Stimulated activated memory B cell treated with anti-CD40 and anti-IgM and Interleukin-4, amounts not matched to agents 10 μg/mL and 1 μg/mL and 100 μg/mL, for 72 hours (primary cell): ENCODE measurements at regions not wholly inside any gene's neighbourhood (a gene's known extent, or its start where the extent isn't known, plus 50 kb on each side); places are given as distances from the start of the nearest gene placed in this dataset.
"Not testable (repeated sequence)": the region's sequence is repeated elsewhere in the genome, so short reads cannot be mapped to it uniquely, and the experiment has no call there.

Source experiments
- ATAC-seq: fragments of 150-1000 bp; cut with Tn5 transposase; 2 replicates; pipeline ENCODE4 v1.10.0; 2021
- H3K27ac Mint-ChIP-seq: one replicate; pipeline ENCODE4 v1.8.0; 2022; ENCODE audit warnings: mild to moderate bottlenecking, mixed read lengths
- H3K27me3 Mint-ChIP-seq: one replicate; pipeline ENCODE4 v1.8.0; 2022; ENCODE audit warnings: mixed read lengths
- H3K36me3 Mint-ChIP-seq: one replicate; pipeline ENCODE4 v1.8.0; 2022; ENCODE audit warnings: mixed read lengths
- H3K4me1 Mint-ChIP-seq: one replicate; pipeline ENCODE4 v1.8.0; 2022; ENCODE audit warnings: mixed read lengths
- H3K4me3 Mint-ChIP-seq: one replicate; pipeline ENCODE4 v1.8.0; 2022; ENCODE audit warnings: mild to moderate bottlenecking, moderate library complexity, mixed read lengths
- H3K9me3 Mint-ChIP-seq: one replicate; pipeline ENCODE4 v1.8.0; 2022; ENCODE audit warnings: mixed read lengths

GRCh38 chr13:19055611-19056010, 126.0 kb downstream of the TUBA3C start:
- no peak overlapping the region for H3K4me3 Mint-ChIP-seq
- ATAC-seq: no peak
- no peaks in the 10 kb centered on the region for H3K27me3 Mint-ChIP-seq
- H3K9me3 Mint-ChIP-seq: peaks cover 7% of the 10 kb centered on the region
- H3K4me1 Mint-ChIP-seq: no peaks in the 10 kb centered on the region
- H3K27ac Mint-ChIP-seq: no peak overlapping the region
- no peaks in the 10 kb centered on the region for H3K36me3 Mint-ChIP-seq

DNA sequence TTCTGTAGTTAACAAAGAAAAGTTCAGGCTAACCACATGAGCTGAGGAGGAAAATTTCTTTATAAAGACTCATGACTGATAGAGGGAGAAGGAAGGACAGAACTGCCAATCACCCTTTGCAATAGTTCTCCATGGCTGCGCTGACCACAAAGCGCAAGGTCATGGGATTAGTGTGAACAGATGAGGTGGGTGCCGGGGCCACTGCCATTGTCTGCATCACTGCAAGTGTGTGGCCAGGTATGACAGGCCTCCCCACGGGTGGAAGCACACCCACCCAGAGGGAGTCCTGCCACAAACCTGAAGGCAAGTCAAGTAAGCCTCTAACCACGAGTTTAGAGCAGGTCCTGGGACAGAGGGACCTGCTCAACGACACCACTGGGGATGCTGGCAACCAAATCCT, 128.1 kb downstream of the TUBA3C start:
- Mint-ChIP-seq H3K27me3 (no peaks in the 10 kb centered on the region), H3K9me3 (peaks cover 7% of the 10 kb centered on the region), H3K27ac (no peak overlapping the region), H3K4me3 (no peak overlapping the region), H3K4me1 (no peaks in the 10 kb centered on the region), H3K36me3 (no peaks in the 10 kb centered on the region)
- no peak for ATAC-seq

- no peak for ATAC-seq
- Mint-ChIP-seq H3K9me3 (peaks cover 7% of the 10 kb centered on the region), H3K4me3 (no peak overlapping the region), H3K27ac (no peak overlapping the region), H3K27me3 (no peaks in the 10 kb centered on the region), H3K36me3 (no peaks in the 10 kb centered on the region), H3K4me1 (no peaks in the 10 kb centered on the region)
These were observed 128.7 kb downstream of the TUBA3C start for GRCh38 chr13:19052931-19053330.

DNA sequence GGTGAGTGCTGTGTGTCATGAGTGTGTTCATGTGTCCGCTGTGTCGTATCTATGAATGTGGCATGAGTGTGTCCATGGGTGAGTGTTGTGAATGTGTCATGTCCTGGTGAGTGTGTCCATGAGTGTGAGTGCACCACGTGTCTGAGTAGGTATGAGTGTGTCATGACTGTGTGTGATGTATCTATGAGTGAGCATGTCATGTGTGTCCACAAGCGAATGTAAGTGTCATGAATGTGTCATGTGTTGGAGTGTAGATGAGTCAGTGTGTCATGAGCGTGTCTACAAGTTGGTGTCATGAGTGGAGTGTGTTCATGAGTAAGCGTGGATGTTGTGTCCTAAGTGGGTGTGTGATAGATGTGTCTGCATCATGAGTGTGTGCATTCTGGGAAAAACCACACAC, 129.4 kb downstream of the TUBA3C start:
- H3K36me3 Mint-ChIP-seq: no peaks in the 10 kb centered on the region
- H3K27ac Mint-ChIP-seq: no peak overlapping the region
- H3K4me3 Mint-ChIP-seq: no peak overlapping the region
- ATAC-seq: no peak
- H3K9me3 Mint-ChIP-seq: peaks cover 7% of the 10 kb centered on the region
- H3K4me1 Mint-ChIP-seq: no peaks in the 10 kb centered on the region
- H3K27me3 Mint-ChIP-seq: no peaks in the 10 kb centered on the region

- Mint-ChIP-seq H3K4me3 (no peak overlapping the region), H3K4me1 (no peaks in the 10 kb centered on the region), H3K27me3 (no peaks in the 10 kb centered on the region), H3K27ac (no peak overlapping the region), H3K36me3 (no peaks in the 10 kb centered on the region), H3K9me3 (peaks cover 7% of the 10 kb centered on the region)
- ATAC-seq: no peak
These were observed 130.7 kb downstream of the TUBA3C start for GRCh38 chr13:19050901-19051300.

- H3K27ac Mint-ChIP-seq, H3K9me3 Mint-ChIP-seq, H3K4me1 Mint-ChIP-seq, H3K27me3 Mint-ChIP-seq, H3K4me3 Mint-ChIP-seq, ATAC-seq, H3K36me3 Mint-ChIP-seq: not testable (repeated sequence)
These were observed 132.0 kb downstream of the TUBA3C start for GRCh38 chr13:19049624-19050023.

DNA sequence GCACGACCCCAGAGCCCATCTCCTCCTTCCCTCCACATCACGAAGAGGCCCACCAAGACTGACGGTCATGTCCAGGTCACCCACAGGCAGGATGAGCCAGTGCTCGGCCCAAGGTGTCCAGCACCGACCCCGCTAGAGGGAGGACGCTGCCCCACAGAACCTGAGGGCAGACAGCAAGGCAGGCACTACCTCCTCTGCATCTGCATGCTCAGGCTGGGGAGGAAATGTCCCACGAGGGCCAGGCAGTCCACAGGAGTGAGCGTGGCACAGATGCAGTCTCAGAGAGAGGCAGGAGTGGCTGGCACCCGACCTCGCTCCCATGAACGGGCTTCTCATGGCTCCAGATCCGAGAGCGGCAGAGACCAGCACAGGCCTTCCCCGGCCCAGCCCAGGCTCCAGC, 133.2 kb downstream of the TUBA3C start:
- peaks cover 7% of the 10 kb centered on the region for H3K9me3 Mint-ChIP-seq
- no peak overlapping the region for H3K27ac Mint-ChIP-seq
- no peaks in the 10 kb centered on the region for H3K27me3 Mint-ChIP-seq
- ATAC-seq: no peak
- H3K4me3 Mint-ChIP-seq: no peak overlapping the region
- no peaks in the 10 kb centered on the region for H3K36me3 Mint-ChIP-seq
- no peaks in the 10 kb centered on the region for H3K4me1 Mint-ChIP-seq

DNA sequence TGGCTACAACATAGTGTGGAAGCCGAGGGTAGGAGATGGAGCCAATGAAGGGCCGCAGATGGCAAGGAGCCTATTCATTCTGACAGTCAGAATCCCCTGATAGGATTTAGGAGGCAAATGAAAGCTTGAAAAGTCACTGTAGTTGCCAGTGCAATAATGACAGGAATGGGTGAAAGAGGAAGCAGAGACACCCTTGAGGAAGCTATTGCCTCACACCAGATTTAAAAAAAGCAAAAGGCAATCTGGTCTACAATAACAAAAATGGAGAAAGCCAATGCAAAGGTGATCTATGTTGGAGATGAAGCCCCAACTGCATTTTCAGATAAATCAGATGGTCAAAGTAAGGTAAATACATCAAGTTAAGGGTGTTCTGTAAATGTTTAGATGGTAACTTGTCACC, 158.5 kb downstream of the TUBA3C start:
- H3K4me1 Mint-ChIP-seq: no peaks in the 10 kb centered on the region
- H3K9me3 Mint-ChIP-seq: no peaks in the 10 kb centered on the region
- no peaks in the 10 kb centered on the region for H3K36me3 Mint-ChIP-seq
- H3K27me3 Mint-ChIP-seq: no peaks in the 10 kb centered on the region
- no peak overlapping the region for H3K4me3 Mint-ChIP-seq
- ATAC-seq: no peak
- H3K27ac Mint-ChIP-seq: no peak overlapping the region

DNA sequence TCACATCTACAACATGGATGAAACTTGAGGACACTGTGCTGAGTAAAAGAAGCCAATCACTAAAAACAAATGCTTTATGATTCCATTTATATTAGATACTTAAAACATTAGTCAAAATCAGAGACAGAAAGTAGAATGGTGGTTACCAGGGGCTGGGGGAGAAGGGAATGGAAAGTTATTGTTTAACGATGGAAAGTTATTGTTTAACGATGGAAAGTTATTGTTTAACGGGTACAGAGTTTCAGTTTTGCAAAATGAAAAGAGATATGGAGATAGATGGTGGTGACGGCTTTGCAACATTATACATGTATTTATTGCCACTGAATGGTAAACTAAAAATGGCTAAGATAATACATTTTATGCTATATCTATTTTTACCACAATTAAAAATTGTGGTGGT, 160.6 kb downstream of the TUBA3C start:
- H3K27ac Mint-ChIP-seq: no peak overlapping the region
- H3K4me1 Mint-ChIP-seq: no peaks in the 10 kb centered on the region
- no peaks in the 10 kb centered on the region for H3K36me3 Mint-ChIP-seq
- H3K4me3 Mint-ChIP-seq: no peak overlapping the region
- H3K27me3 Mint-ChIP-seq: no peaks in the 10 kb centered on the region
- H3K9me3 Mint-ChIP-seq: no peaks in the 10 kb centered on the region
- ATAC-seq: no peak

DNA sequence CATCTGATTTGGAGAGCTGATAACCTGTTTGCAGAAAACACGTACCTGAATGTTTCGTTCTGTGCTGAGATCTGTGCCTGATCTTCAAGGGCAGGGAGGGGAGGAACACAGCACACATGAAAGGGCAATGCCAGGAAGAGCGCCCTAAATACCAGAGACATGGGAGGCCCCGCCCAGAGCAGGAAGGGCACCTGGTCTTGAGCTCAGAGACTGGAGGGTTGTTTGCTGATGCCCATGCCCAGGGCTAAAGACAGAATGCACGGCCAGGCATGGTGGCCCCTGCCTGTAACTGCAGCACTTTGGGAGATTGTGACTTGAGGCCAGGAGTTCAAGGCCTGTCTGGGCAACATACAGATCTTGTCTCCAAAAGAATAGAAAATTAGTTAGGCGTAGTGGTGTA, 183.2 kb downstream of the TUBA3C start:
- H3K4me3 Mint-ChIP-seq: no peak overlapping the region
- no peaks in the 10 kb centered on the region for H3K27me3 Mint-ChIP-seq
- H3K36me3 Mint-ChIP-seq: no peaks in the 10 kb centered on the region
- ATAC-seq: peak; percentile 20
- no peaks in the 10 kb centered on the region for H3K4me1 Mint-ChIP-seq
- H3K9me3 Mint-ChIP-seq: peaks cover 5% of the 10 kb centered on the region
- no peak overlapping the region for H3K27ac Mint-ChIP-seq

GRCh38 chr13:18996627-18997051, 185.0 kb downstream of the TUBA3C start:
- peak; percentile 14 for ATAC-seq
- Mint-ChIP-seq H3K4me1 (no peaks in the 10 kb centered on the region), H3K4me3 (no peak overlapping the region), H3K27me3 (no peaks in the 10 kb centered on the region), H3K36me3 (no peaks in the 10 kb centered on the region), H3K9me3 (peaks cover 7% of the 10 kb centered on the region), H3K27ac (no peak overlapping the region)

DNA sequence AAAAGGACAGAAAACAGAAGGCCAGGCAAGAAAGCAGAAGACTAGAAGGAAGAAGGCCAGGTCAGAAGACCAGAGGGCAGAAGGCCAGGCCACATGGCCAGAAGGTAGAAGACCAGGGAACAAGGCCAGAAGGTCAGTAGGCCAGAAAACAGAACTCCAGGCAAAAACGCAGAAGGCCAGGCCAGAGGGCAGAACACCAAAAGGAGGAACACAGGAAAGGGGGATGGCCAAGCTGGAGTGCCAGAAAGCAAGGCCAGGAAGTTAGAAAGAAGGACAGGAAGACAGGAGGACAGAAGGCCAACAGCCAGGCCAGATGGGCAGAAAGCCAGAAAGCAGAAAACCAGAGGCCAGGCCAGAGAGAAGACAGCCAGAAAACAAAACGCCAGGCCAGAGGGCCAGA, 185.4 kb downstream of the TUBA3C start:
- Mint-ChIP-seq H3K9me3 (peaks cover 7% of the 10 kb centered on the region), H3K36me3 (no peaks in the 10 kb centered on the region), H3K4me3 (no peak overlapping the region), H3K27me3 (no peaks in the 10 kb centered on the region), H3K4me1 (no peaks in the 10 kb centered on the region), H3K27ac (no peak overlapping the region)
- no peak for ATAC-seq

DNA sequence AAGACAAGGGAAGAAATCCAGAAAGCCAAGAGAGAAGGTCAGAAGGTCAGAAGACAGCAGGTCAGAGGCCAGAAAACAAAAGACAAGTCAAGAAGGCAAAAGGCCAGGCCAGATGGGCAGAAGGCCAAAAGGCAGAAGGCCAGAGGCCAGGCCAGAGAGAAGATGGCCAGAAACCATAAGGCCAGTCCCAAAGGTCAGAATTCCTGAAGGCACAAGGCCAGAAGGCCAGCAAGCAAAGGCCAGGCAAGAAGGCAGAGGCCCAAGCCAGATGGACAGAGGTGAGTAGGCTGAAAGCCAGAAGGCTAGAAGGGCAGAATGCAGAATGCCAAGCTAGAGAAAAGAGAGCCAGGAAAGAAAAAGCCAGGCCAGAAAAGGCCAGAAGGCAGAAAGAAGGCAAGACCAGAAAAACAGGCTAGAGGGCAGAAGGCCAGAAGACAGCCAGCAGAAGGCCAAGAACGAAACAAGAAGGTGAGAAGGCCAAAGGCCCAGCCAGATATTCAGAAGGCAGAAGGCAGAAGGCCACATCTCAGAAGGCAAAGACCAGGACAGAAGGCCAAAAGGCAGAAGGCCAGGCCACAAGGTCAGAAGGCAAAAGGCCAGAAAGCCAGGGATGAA, 186.3 kb downstream of the TUBA3C start:
- no peak overlapping the region for H3K27ac Mint-ChIP-seq
- no peak overlapping the region for H3K4me3 Mint-ChIP-seq
- H3K36me3 Mint-ChIP-seq: no peaks in the 10 kb centered on the region
- no peak for ATAC-seq
- peaks cover 7% of the 10 kb centered on the region for H3K9me3 Mint-ChIP-seq
- no peaks in the 10 kb centered on the region for H3K27me3 Mint-ChIP-seq
- no peaks in the 10 kb centered on the region for H3K4me1 Mint-ChIP-seq

DNA sequence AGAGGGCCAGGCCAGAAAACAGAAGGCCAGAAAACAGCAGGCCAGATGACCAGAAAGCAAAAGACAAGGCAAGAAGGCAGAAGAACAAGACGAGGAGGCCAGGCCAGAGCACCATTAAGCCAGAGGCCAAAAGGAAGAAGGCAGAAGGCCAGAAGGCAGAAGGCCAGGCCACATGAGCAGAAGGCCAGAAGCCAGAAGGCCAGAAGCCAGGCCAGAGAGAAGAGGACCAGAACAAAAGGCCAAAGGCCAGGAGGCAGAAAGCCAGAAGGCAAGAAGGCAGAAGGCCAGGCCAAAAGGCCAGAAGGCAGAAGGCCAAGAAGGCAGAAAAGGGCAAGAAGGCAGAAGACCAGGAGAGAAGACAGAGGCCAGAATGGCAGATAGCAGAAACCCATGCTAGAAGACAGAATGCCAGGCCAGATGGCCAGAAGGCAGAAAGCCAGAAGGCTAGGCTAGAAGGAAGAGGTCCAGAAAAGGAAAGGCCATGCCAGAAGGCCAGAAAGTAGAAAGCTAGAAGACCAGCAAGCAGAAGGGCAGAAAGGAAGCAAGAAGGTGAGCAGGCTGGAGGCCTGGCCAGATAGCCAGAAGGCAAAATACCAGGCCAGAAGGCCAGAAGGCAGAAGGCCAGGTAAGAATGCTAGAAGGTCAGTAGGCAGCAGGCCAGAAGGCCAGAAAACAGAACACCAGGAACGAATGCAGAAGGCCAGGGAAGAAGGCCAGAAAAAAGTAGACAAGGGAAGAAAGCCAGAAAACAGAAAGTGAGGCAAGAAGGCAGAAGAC, 187.6 kb downstream of the TUBA3C start:
- Mint-ChIP-seq H3K4me3 (no peak overlapping the region), H3K4me1 (no peaks in the 10 kb centered on the region), H3K9me3 (peaks cover 7% of the 10 kb centered on the region), H3K36me3 (no peaks in the 10 kb centered on the region), H3K27me3 (no peaks in the 10 kb centered on the region), H3K27ac (no peak overlapping the region)
- no peak for ATAC-seq

- ATAC-seq: no peak
- no peaks in the 10 kb centered on the region for H3K27me3 Mint-ChIP-seq
- no peak overlapping the region for H3K4me3 Mint-ChIP-seq
- no peaks in the 10 kb centered on the region for H3K4me1 Mint-ChIP-seq
- no peaks in the 10 kb centered on the region for H3K36me3 Mint-ChIP-seq
- H3K9me3 Mint-ChIP-seq: peaks cover 7% of the 10 kb centered on the region
- no peak overlapping the region for H3K27ac Mint-ChIP-seq
These were observed 188.8 kb downstream of the TUBA3C start for GRCh38 chr13:18992791-18993190.

DNA sequence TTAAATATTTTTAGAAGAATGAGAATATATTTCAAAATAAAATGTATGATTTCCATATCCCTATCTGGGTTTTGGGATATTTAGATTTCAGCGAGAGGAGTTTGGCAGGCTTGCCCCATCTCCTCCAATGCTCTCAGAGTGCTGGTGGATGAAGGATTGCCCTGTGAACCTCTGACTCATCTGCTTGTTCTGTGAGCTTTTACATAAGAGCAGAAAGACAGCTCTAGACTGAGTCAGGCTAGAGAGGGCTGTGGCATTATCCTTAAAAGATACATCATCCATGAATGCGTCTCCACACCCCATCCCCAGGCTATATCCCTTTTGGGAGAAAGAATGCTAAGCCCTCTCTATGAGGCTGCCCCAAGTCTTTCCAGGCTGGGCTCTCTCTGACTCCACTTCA, 190.6 kb downstream of the TUBA3C start:
- ATAC-seq: no peak
- H3K9me3 Mint-ChIP-seq: peaks cover 4% of the 10 kb centered on the region
- no peaks in the 10 kb centered on the region for H3K27me3 Mint-ChIP-seq
- H3K4me3 Mint-ChIP-seq: no peak overlapping the region
- H3K4me1 Mint-ChIP-seq: no peaks in the 10 kb centered on the region
- no peaks in the 10 kb centered on the region for H3K36me3 Mint-ChIP-seq
- H3K27ac Mint-ChIP-seq: no peak overlapping the region
